GM19240 (cell line): ENCODE measurements at regions not wholly inside any gene's neighbourhood (a gene's known extent, or its start where the extent isn't known, plus 50 kb on each side); places are given as distances from the start of the nearest gene placed in this dataset.
"Not testable (repeated sequence)": the region's sequence is repeated elsewhere in the genome, so short reads cannot be mapped to it uniquely, and the experiment has no call there.

ENCODE experiments used
- DNase-seq: peaks from one replicate; pipeline ENCODE4 v3.0.0; 2011; ENCODE audit warnings: low spot score; ENCODE audit not compliant: insufficient read length

DNA sequence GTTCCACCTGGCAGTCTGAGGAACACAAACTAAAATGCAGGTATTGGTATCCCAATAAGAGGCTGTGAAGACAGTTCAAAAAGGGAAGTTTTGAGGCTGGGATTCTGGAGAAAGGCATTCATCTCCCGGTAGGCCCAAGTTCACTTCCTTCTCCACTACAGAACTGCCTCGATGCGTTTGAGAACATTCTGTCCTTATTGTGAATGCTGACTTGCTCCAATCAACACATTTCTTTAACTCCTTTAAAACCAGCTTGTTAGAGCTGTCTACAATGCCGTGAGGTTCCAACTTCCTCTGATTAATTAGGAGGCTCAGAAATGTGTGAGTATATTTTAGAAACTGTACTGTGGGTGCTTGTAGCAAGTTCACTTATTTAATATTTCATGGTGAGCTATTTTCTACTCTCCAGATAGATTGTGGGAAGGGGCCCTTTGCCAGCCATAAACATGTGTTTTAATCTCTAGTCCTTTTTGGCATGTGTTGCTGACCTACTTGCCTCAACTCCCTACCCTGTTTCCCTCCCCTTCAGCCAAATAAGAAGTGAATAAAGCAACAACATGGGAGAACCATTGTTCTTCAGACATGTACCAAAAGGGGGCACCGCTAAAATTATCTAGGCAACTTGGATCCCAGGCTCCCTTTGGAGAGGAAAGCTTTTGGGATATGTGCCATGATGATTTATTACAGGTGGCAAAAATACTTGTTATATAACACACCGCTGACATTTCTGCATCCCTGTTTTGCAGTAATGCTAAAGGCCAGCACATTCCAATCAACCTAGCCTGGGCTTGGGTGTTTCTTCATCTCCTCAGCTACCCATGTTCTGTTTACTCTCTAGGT is 245.6 kb downstream of the BLID start:
- no peak for DNase-seq

DNA sequence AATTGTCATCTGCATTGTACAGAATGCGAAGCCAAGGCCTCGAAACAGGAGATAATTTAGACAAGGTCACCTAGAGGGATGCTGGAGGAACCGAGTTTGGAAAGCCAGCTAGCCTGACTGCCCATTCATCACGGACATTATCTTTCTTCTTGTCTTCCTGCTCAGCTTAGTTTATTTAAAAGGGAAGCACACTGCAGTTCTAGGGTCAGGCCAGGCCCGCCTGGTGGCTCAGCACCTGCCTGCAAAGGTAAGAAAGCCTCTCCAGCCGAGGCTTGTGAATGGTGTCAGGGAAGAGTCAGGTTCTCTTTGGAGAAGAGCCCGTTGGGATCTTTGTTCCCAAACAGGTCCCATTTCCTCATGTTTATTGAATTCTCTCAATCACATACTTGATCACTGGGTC is 246.5 kb downstream of the BLID start:
- DNase-seq: no peak

DNA sequence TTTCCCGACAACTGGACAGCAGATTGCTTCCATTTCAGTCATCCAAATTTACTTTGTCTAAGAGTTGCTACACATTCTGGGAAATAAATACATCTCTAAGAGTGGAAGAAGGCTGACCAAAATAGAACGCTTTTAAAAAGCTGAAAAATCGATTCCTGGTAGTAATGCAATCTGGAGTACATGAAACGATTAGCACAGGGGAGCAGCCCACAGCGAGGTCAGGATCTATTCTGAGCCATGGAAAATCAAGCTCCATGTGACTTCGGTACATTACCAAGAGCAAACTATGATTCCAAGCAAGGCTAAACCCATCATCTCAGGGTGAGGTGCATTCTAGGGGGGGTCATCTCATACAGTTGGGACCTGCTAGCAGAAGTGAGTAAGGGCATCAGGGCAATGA is 249.3 kb downstream of the BLID start:
- no peak for DNase-seq

GRCh38 chr11:121864660-121865059 is 251.4 kb downstream of the BLID start:
- no peak for DNase-seq

DNA sequence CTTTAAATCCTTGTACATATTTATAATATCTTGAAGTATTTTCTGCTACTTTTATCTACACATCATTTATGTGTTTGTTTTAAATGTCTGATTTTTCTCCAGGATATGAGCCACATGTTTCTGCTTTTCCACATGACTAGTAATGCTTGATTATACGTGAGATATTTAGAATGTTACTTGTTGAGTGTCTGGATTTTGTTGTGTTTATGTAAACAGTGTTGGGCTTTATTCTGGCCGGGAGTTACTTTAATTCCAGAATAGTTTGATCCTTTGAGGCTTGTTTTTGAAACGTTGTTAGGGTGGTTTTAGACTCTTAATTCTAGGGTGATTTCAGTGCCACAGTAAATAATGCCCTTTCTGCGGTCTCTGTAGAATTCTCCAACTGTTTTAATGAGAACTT is 252.9 kb downstream of the BLID start:
- no peak for DNase-seq

DNA sequence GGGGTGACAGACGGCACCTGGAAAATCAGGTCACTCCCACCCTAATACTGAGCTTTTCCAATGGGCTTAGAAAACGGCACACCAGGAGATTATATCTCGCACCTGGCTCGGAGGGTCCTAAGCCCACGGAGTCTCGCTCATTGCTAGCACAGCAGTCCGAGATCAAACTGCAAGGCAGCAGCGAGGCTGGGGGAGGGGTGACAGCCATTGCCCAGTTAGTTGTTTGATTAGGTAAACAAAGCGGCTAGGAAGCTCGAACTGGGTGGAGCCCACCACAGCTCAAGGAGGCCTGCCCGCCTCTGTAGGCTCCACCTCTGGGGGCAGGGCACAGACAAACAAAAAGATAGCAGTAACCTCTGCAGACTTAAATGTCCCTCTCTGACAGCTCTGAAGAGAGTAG is 260.9 kb downstream of the BLID start:
- DNase-seq: not testable (repeated sequence)

GRCh38 chr11:121844016-121844415 is 272.0 kb downstream of the BLID start:
- no peak for DNase-seq

DNA sequence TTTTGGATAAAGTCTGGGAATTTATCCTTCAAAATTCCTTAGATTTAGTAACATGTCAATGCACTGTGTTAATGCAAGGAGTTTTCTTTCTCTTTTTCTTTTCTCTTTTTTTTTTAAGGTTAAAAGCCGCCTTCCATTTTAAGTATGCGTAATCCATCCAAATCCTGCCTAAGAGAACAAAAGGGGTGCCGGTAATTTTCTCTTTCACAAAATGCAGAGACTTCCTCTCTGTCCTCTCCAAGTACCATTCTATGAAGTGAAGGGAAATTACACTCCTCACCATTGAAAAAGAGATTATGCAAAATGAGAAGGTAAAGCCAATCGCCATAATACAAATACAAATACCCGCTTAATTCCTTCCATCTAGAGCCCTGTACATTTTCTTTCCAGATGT is 273.8 kb downstream of the BLID start:
- DNase-seq: no peak

DNA sequence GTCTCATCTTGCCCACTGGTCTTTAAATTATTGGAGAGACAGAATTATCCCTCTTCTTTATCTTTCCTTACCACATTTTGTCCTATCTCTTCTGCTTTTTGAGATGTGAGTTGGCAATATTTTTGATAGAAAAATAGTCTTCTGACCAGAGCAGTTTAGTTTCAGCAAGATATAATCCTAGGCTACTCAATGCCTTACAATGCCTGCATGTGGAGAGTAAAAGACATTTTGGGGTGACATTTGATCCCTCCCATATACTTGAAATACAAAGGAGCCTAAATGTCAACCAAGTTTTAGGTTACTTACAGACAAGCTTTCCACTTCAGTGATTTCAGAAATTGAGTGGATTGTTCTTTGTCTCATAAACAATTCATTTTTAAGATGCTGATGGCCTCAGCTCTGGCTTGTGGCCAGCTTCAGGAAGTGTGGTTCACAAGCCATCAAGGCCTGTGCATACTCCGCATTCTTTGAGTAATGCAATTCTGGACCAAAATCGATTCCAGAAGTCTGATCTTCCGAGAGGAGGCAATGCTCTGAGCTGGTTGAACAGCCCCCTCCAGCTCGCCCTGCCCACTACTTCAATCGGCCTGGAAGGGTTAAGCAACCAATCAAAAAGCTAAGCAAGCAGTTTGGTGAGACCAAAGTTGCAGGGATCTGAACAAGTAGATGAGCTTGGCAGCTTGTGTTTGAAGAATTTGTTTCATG is 274.4 kb downstream of the BLID start:
- no peak for DNase-seq

DNA sequence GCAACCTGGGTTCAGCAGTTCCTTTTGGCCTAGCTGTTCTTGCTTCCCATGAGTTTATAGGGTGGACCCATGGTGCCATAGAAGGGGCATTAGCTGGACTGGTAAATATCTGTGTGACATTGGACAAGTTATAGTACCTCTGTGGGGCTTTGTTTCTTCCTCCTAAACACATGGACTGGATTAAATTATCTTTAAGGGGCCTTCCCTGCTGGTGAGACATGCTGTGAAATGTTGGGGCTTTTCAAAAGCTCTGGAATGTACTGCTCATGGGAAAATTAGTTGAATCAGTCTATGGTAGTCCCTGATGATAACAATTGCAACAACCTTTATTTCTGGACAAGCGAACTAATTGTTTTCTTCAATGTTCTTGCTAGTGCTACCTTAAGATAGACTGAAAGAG is 276.2 kb downstream of the BLID start:
- no peak for DNase-seq

GRCh38 chr11:121838571-121838970 is 277.4 kb downstream of the BLID start:
- no peak for DNase-seq

- no peak for DNase-seq
Measured at GRCh38 chr11:121833970-121834369, 282.0 kb downstream of the BLID start.

- DNase-seq: no peak
Measured at GRCh38 chr11:121829159-121829643, 286.8 kb downstream of the BLID start.

GRCh38 chr11:121814962-121815361 is 301.1 kb downstream of the BLID start:
- no peak for DNase-seq

DNA sequence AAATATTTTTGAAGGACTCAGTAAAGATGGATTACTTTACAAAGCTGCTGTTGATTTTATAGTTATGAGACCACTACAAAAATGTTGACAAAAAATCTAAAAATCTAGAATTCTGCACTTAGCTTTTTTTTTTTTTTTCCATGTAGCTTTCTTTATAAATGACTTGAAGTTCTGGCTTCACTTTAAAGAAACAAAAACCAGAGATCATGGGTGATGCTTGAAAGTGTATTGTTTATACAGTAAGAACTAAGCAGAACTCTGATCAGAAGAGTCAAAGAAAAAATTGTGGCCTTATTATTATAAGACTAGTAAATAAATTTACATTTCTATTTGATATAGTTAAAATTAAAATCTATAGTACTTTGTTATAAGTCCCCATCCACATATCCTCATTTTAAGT is 301.7 kb downstream of the BLID start:
- DNase-seq: no peak

- DNase-seq: no peak
Measured at GRCh38 chr11:121810291-121810690, 305.7 kb downstream of the BLID start.

- no peak for DNase-seq
Measured at GRCh38 chr11:121808096-121808495, 307.9 kb downstream of the BLID start.

DNA sequence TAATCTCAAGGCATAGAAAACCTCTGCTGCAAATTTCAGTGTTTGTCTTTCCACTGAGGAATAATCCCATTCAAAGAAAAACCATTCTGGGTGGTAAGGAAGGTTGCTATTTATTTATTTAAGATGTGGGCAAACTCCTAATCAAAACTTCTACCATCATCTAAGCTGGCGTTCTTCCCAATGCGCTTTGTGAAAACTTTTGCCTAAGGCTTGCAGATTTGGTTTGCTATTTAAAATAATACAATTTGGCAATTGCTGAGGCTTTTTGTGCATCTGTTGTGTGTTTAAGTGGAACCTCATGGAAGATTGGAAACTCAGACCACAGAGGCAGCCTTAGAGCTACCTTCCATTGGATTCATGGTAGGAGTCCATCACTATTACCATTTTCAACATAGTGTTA is 309.0 kb downstream of the BLID start:
- no peak for DNase-seq

DNA sequence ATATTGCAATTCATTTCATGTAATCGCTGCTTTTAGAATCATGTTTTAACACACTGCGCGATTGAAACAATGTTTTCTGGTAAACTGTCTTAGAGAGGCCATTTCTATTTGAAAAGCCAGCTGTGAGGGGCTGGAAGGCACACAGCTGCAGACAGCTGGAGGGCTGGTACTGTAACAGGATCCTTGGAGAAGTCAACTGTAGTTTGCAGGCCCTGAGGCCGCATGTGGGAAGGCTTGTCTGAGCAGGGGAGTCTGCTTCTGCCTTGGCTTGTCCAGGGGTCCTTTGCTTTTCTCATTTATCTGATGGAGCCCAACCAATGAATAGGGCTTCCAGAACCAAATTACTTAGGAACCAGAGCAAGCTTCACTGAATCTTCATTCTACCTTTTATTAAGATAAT is 313.5 kb downstream of the BLID start:
- DNase-seq: no peak

DNA sequence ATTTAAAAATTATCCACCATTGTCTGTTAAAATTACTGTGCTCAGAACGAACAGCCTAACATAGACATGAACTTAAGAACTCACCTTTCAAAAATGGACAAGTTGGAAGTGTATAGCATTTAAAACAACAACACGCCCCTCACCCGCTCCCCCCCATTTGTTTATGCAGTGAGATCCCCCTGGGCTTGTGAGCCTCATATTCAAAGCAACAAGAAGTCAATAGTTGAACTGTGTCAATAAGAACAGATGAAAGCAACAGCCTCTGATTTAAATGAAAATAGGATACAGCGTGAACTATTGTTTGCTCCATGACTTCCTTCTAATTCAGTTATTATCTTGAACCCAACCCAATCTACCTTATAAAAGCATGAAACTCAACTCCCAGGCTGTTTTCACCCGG is 314.2 kb downstream of the BLID start:
- DNase-seq: no peak

GRCh38 chr11:121801394-121801748 is 314.6 kb downstream of the BLID start:
- no peak for DNase-seq

DNA sequence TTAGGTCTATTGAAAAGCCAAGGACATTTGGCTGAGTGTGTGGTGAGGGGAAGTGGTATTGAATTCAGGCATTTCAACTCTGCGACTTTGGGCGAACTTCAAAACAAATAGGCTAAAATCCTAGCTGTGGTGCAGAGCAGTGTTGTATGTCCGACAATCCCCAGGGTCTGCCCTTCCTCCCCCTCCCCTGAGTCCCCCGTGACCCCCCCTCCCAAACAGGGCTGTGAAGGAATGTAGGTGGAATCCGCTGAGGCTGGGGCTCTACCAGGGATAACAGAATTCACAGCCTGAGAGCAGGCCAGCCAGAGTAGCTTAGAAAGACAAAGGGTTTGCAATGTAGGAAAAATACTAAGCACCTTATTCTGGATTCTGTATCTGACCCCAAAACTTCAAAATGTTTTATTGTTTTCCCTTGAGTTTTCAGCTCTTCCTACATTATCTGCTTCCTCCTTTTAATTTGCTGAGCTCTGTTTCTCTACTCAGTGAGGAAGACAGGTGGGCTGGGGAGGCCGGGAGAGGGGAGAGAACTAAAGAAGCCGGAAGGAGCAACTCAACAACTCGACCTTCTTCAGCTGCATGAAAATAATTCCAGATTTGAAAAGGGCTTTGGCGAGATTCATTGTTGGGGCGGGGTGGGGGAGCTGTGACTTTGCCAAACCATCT is 315.2 kb downstream of the BLID start:
- no peak for DNase-seq
